Stromal cell of bone marrow (primary cell): ENCODE measurements at regions not wholly inside any gene's neighbourhood (a gene's known extent, or its start where the extent isn't known, plus 50 kb on each side); places are given as distances from the start of the nearest gene placed in this dataset.

Source experiments
- DNase-seq: peaks from one replicate; pipeline ENCODE4 v3.0.0-alpha.2; 2012; ENCODE audit warnings: low read depth

DNA sequence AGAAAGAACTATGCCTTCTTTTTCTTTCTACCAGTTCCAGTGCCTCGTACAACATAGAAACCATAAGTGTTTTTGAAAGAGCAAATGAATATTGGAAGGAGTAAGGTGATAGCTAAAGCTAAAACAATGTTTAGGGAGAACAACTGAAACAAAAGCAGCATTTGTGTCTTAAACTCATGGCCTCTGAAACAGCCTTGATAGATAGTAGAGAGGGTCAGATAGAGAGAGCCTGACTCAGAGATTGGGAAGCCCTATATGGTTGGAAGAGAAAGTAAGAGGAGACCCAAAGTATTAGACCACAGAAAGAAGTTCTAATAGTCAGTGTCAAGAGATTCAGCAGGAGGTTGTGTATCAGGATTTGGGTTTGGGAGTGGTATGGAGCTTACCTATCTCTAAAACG is 79.6 kb upstream of the IFNG-AS1 start:
- DNase-seq: no peak

DNA sequence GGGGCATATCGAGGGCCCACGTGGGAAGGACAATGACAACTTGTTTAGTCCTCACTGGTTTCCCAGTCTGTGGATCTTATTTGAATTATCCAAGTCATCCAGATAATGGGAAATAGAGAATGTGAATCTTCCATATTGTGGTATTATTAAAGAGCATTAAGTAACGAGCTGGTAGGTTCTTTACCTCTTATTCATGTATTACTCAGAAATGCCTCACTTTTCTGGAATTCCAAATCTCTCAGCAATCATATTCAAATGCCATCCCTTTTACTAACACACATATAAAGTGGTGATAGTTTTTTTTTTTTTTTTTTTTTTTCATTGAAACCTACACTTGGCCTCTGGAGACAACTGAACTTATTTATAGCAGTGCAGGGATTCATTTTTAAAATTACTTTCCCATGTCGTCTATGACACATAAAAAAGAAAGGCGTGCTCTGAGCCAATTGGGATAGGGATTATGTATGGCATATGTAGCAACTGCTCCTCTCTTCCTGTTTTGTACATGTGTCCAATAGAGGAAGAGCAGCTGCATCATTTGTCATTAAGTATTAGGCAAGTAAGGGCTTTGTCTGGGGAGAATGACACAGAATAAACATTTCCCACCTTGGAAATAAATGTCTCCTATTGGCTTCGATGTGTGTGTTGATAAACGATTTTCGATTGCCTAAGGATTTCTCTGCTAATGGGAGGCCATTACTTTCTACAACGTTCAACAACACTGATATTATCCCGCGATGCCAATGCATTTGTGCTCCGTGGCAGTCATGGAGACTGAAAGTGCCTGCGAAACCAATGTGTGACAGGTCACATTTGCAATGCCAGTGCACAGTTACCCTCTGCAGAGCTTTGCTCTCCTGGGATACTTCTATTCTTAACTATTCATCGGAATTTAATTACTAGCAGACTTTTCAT is 78.6 kb upstream of the IFNG-AS1 start:
- DNase-seq: peak; percentile 81

DNA sequence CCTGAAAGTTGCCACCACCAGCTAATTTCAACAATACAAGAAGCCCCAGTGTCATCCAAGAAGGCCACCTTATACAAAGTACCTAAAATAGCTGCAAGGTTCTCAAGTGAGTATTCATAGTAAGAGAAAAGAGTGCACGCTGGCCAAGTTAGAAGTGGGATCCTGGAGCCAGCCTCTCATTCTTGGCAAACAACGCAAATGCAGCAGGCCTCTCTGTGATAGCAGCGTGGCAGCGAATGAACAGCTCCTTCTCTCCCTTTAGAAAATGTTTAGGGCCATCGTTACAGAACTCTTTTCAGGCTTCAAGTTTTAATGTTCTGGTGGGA is 78.0 kb upstream of the IFNG-AS1 start:
- DNase-seq: no peak

DNA sequence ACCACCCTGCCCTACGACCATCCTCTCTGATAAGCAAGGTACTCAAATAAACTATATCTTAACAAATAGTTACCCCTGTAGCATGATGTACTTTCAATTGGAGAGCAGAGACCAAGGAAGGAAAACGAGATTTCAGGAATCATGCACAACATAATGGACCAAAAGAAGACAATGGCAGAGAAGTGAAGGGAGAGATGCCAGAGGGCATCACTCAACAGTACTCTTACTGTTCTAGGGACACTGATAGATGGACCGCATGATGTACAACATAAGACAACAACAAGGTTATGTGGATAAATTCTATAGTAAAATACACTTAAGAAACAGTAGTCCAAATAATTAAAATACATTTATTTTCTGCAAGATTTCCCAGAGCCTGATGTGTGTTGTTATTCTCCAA is 77.5 kb upstream of the IFNG-AS1 start:
- DNase-seq: no peak

DNA sequence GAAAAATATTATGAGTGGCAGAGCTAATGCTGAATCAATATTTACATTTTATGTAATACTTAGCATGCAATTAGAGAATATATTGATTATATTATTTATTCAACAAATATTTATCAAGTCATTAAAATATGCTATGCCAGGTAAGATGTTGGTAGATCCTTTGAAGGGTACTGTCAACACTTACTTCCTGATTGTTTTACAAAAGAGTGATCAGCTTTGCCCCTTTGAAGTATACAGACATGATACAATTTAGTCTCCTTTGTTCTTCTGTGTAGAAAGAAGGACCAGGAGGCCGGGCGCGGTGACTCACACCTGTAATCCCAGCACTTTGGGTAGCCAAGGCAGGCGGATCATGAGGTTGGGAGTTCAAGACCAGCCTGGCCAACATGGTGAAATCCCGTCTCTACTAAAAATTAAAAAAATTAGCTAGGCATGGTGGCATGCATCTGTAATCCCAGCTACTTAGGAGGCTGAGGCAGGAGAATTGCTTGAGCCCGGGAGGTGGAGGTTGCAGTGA is 73.9 kb upstream of the IFNG-AS1 start:
- no peak for DNase-seq

DNA sequence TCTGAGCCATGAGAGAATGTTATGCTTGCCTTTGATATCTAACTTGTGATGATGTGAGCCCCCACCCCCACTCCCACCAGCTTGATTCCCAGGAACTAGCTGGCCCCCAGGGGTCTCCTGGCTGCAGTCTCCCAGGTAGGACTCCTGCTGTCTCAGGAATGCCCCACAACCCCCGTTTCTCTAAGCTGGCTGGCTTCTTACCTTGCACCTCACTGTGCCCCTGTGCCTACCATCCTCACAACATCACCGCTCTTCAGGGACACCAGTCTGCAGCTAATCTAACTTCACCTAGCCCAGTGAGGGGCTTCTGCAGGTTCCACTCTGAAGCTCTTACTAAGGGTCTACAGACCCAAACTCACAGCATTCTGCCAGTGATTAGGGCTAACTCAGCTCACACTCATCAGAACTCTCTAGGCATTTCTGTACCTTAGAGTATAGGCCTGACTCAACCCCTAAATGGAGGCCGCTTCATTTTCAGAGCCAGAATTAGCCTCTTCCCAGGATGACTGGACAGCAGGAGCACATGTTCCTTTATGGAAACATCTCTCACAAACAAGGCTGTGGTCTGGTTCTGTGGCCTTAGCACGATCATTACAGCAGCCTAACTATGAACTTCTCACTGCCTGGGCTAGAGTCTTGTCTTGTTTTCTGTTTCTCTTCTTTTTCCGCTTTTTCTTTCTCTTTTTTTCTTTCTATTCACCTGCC is 72.8 kb upstream of the IFNG-AS1 start:
- DNase-seq: peak; percentile 53

DNA sequence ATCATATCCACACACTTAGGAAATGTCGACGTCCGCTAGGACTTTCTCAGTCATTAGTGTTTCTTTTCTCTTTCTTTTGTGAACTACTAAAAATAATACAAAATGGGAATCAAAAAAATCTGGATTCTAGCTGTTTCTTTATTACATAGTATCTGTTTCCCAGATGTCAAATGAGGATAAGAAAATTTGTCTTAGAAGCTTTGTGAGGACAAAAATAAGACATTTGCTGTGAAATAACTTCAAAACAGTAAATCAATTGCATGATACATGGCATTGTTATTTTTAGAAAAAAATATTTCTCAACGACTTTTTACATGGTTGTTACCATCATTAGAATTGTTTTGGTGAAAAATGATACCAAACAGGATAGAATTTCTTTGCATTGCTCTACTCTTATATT is 71.4 kb upstream of the IFNG-AS1 start:
- DNase-seq: no peak

DNA sequence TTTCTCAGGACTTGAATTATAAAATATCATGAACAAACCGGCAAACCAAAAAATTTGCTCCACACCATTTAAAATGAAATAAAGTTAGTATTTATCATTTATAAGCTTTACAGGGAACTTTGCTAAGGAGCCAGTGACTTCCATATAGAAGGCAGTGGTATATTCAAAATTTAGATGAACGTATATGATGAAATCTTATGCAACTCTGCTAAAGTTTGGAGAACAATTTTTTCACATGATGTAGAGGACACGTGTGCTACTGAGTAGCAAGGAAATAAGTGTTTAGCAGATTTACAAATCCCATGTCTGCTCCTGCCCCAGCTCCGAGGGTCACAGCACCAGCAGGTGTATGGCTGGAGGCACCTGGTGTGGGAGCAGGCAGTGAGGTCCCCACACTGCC is 70.8 kb upstream of the IFNG-AS1 start:
- DNase-seq: no peak

DNA sequence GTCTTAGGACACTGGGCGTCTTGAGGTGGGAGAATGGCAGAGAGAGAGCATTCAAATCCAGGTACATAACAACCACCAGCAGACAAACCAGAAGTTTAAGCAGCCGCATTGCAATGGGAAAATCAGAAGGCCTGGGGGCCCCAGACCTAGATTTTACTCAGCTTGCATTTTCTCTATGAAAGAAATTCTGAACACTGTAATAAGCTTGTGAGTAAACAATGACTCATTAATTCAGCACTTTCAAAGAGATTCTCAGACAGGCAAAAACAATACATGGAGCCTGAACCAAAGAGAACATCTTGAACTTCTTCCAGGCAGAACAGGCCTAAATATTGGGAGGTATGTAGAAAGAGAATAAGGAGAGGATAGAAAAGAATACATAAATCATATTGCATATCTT is 69.8 kb upstream of the IFNG-AS1 start:
- no peak for DNase-seq

DNA sequence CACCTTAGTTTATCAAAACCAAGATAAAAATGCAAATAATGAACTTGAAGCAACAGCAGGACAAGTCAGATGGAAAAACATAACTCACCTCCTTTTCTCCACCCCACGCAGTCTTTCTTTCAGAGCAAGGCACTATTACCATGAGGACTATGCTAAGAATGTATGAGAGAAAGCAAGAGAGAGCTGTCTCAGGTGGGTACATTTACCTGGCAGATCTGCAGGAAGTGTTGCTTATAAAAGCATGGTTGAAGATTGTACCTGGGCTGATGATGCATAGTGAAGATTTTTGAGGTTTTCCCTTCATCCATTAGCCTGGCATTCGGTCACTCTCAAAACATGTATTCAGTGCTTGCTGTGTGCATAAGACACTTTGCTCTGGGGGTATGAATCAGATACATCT is 68.8 kb upstream of the IFNG-AS1 start:
- DNase-seq: no peak

DNA sequence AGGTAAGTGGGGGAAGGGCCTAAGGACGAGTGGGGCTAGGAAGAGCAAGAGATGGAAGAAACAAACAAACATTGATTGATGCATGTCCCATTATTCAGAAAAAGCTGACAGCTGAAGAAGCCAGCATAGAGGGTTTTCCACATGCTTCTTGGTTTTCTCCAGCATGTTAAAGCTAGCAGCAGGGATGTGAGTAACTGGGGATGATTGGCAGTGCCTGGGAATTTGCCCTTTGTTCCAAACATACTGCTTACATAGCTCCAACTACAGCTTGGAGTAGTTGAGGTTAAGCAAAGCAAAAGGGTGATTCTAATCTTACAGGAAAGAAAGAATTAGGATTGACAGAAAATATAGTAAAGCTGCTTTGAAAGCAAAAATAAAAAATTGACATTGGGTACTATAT is 68.0 kb upstream of the IFNG-AS1 start:
- peak; percentile 9 for DNase-seq

DNA sequence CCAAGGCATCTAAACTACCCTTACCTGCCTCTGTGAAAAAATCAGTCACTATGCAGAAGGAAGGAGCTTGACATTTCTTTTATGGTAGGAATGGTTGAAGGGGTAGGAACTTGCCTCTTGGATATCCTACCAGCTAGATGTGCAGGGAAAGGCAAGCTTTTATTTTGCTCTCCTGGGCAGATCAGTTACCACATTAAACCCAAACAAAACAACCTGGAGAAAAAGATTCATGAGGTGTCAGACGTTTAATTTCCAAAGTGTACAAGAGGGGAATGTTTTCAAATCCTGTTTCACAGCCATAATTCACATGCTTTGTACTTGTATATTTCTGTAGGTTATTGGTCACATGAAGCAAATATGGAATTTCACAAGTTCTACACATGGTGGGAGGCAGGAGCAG is 67.0 kb upstream of the IFNG-AS1 start:
- no peak for DNase-seq

DNA sequence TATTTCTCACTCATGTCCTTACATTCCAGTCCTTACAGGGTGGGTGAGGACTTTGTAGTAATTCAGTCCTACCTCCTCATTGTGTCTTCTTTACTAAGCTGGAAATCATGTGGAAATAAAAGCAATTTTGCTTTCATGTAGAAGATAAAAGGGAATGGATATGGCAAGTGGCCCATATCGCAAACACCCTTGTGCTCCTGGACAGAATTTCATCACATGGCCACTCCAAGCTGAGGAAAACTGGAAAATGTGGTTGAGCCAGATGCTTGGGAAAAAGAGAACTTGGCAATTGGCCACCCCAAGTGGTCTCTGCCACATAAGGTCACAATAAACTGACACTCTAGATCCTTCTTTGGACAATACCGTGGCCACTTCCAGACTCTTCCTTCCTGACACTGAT is 64.2 kb upstream of the IFNG-AS1 start:
- DNase-seq: no peak

DNA sequence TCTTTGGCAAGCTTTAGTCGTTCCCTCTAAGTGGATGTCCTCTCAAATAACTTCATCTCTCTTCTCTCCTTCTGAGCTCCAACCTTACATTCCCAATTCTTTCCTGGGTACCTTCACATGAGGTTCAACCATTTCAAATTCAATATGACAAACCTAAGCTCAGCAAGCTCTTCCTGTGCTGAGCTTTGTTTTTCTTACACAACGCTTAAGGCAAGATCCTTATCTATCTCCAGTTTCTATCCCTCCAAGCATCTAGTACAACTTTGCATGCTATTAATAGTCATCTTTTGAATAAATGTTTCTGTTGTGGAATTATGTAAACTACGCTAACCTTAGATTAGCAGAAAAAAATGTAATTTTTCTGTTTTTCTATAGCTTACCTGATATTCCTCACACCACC is 63.7 kb upstream of the IFNG-AS1 start:
- DNase-seq: no peak

DNA sequence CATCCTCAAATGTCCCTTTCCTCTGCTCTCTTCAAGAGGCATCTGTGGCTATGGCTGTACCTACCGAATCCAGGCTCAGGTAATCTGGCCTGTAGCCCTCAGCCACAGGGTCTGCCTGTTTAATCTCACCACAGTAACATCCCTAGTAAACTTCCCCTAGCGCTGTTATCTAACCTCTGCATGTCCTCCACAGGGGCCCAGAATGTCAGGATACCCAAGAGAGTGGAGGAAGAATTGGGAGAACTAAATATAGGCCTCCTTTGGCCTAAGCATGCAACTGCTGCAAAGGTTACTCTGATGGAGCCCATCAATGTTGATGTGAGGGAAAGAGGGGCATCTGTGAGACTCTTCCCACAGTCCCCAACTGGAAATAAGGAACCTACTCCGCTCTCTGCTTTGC is 63.2 kb upstream of the IFNG-AS1 start:
- DNase-seq: no peak

DNA sequence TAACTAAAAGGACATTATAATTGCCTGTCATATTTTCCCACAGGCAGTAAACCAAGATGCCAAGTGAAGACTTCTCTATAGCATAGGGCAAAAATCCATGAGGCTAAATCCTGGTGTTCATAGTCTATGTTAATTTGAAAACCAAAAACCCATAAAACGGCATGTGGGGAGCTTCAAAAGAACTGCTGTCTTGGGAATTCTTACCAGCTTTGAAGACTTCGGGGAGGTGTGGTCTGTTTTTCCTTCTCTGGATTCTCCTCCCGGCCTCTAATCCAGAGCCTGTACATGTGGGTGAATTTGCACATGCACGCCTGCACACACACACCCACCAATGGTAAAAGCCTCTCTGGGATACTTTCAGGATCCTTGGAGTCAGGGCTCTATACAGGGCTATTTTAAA is 61.9 kb upstream of the IFNG-AS1 start:
- no peak for DNase-seq

DNA sequence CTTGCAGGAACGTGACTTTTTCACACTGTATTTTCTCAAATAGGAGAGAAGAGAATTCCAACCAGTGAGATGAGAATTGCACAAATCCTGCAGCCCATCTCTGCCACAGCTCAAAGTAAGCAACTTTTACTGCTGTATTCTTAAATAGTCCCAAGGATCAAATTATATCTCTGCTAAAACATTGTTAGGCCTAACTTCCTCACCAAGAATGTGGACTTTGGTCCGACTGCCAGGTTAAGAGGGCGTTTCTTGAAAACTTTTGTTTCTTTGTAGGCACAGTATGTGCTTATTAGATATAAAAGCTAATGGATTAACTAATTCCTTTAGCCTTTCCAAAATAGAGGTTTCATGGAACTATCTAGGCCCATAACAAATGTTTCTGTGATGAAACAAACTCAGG is 61.4 kb upstream of the IFNG-AS1 start:
- DNase-seq: no peak

DNA sequence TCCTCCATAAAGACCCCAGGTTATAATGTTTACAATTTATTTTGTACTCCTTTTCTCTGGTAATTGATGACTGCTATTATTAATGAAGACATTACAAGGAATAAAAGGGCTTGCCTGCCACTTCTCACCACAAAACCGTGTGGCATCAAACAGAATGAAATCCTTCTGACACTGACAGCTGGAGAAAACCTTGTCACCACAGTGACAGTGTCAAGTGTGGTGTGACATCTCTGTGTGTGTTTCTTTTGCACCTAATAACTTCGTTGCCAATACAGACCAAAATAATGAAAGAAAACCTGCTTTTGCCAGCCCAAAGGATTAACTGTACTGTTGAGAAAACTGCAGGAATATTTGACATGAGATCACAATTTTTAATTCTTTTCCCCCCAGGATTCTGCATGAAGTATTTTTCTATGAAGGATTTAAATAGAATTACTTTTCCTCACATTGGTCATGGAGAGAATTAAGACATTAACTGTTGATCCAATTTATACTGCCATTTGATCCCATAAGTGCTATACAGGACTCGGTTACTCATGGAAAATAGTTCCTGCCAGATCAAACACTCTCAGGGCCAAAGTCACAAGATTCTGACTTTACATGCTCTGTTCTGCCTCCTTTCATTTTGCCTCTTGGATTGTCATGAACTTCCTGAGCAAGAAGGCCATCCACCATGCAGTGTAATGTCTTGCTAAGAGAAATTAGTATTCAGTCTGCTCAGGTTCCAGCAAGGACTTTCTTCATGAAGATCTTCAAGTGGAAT is 60.4 kb upstream of the IFNG-AS1 start:
- peak; percentile 79 for DNase-seq

DNA sequence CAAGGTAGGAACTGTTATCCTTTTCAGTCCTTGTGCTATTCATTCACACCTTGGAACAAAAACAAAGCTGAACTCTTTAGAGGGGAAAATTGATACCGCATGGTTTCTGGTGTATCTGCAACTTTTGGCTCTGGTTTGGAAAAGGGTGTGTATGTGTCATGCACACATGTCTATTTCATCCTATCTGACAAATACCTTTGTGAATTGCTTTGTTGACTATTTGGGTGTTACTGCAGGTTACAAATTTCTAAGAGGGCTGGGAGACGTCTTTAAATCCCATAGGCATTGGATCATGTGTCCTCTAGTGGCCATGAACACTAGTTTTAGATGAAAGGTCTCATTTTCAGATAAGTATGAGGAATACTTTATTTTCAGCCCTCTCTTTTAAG is 59.9 kb upstream of the IFNG-AS1 start:
- no peak for DNase-seq

DNA sequence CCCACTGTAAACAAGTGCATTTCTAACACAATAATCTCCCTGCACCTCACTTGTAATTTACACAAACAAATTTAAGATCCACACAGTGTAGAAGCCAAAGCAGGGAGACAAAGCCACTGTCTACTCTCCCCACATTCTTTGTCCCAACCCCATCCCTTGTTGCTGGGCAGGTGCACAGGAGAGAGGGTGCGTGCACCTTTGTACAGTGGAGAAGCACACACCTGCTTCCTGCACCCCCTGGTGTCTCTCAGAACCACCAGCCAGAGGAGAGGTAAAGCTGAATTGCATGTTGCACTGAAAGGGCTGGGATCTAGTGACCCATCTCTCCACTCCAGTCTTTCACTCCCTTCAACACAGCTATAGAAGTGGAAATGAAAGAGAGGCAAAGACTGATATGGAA is 51.4 kb upstream of the IFNG-AS1 start:
- DNase-seq: no peak
